GM12873 (cell line): ENCODE measurements at regions not wholly inside any gene's neighbourhood (a gene's known extent, or its start where the extent isn't known, plus 50 kb on each side); places are given as distances from the start of the nearest gene placed in this dataset.

Source experiments
- CTCF ChIP-seq: IDR thresholded peaks from 2 replicates; pipeline ENCODE4 v1.5.1; 2012; ENCODE audit warnings: low read depth, mild to moderate bottlenecking, moderate library complexity, low read length, control low read depth; ENCODE audit not compliant: insufficient read depth; ENCODE audit errors: missing control alignments

- no peak for TF ChIP-seq CTCF
Measured at GRCh38 chr15:87527875-87528274, 728.7 kb downstream of the NTRK3 start.

DNA sequence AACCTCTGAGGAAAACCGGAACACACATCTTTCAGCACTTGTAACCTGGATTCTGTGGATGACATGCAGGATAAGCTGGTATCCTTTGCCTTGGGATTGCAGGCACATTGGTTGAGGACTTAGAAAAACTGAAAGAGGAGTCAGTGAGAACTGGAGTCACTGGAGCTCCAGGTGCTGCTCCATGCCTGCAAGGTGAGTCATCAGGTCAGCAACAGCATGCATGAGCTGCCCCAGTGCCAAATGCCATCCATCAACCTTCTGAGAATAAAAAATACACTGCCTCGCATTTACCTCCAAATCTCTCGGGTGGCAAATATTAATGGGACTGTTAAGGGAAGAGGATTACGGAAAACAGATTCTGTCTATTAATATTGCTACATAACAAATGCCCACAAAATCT lies 729.1 kb downstream of the NTRK3 start:
- TF ChIP-seq CTCF: no peak

DNA sequence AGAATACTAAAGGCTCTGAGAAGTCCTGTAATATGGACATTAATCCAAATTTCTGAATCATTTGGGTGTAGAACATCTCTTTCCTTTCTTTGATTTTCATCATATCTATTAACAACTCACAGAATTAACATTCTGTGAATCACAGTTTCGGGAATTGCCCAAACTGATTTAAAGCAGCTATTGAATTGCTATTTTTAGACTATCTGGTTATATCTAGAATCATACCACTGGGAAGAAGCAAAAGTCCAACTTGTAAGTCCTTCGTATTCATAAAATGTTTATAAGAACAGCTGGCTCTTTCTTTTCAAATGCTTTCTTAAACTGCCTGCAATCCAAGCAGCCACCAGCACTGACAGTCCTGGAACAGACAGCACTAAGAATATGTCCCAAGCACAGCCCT lies 733.0 kb downstream of the NTRK3 start:
- TF ChIP-seq CTCF: no peak

DNA sequence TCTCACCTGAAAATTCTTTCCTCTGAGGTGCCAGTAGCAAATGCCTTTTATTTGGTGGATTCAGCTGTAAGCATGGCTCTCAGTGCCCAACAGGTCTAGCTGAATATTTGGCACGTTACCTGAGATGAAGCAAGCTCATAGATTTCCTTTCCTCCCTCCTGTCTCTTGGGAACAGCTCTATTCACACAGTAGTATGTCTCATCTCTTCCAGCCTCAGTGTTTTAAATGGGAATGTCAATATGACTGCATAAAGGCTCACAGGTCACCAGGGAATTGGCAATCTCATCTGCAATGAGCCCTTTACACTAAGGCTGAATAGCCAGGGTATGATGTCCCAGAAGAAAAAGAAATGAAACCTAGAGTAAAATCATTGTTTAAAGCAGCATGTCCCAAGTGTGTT lies 733.5 kb downstream of the NTRK3 start:
- no peak for TF ChIP-seq CTCF

DNA sequence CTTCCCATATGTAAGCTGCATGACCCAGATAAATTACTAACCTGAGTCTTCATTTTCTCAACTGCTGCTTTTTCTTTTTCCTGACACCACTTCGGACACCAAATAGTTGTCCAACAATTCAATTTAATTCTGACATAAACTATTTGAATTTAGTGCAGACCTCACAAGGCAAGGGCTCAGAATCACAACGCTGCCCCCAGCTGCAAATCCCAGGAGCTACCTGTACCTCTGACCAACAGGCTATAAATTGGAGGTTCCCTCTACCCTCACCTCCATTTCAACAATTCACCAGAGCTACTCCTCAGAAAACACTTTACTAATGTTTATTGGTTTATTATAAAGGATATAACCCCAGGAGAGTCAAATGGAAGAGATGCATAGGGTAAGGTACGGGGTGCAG lies 737.6 kb downstream of the NTRK3 start:
- TF ChIP-seq CTCF: no peak

DNA sequence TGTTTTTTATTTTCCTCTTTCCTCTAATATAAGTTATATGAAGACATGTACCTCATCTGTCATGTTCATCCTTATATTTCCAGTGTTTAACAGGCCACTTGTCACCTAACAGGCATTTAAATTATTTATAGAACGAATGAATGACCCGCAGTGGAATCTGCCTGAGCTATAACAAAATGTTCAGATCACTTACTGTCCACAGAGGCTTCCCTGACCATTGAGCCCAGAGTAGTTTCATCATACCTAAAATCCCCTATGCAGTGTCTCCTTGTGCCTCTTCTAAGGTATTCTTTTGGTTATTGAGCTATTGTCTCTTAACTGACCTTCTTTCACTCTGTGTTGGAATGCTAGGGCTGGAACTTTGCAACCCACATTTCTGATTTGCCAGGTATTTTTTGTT lies 748.5 kb downstream of the NTRK3 start:
- no peak for TF ChIP-seq CTCF

GRCh38 chr15:87502173-87502572 lies 754.4 kb downstream of the NTRK3 start:
- no peak for TF ChIP-seq CTCF

DNA sequence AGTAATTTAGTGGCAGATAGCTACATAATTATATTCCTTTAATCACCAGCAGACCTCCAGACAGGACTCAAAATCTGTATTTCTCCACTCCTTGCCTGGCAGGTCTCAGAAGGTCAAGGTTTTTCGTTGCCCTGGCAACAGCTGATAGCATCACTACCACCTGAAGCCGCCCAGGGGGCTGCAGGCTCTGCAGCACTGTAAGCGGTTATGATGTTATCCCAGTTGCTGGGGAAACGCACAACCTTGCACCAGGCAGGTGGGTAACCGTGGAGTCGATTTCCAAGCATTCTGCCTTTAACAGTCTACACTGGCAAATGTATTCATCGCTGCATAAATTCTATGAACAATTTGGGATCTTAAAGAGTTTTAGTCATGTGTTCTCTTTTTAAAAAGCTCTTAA lies 756.3 kb downstream of the NTRK3 start:
- no peak for TF ChIP-seq CTCF
